ENCODE measurements at regions not wholly inside any gene's neighbourhood (a gene's known extent, or its start where the extent isn't known, plus 50 kb on each side); places are given as distances from the start of the nearest gene placed in this dataset.

DNA sequence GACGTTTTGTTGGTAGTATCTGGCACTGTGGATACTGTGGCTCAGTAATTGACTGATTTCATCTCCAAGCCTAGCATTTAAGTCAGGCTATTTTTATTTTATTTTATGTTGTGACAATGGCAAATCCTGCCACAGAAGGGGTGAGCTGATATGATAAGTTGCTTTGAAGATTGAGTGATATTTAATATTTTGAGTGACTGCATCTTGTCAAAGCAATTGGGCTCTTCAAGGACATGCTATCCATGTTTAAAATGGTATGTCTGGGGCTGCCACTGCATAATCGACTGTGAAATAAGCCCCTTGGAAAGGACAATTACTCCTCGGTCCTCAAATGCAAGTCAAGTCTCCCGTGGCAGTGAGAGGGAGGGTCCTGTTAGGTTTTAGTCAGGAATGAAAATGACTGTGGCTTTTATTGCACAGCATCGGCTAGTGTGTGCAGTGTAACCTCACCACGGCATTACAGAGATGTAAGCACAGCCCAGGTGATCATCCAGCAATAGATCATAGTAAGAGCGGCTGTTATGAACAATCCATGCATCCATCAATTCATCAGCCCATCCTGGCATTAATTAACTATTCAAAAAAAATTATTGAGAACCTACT is 178.2 kb downstream of the GBA3 start:
- no peak overlapping the region for H3K4me3 ChIP-seq
- no peak overlapping the region for H3K27ac ChIP-seq

DNA sequence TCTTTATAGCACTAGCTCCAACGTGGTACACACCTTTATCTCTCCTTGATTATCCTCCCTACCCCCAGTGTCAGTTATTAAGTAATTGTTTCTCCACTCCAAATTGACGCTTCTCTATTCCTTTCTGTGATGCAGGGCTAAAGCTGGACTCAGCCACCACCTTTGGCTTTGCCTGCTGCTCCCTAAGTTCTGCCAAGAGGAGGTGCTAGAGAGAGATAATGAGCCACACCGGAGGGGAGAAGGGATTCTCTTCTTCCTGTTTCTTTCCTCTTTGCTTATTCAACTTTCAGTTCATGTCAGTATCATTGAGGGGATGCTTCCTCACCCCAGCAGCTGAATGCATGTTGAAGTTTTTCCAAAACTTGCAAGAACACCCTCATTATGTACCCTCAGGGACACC is 176.5 kb downstream of the GBA3 start:
- H3K4me3 ChIP-seq: no peak overlapping the region
- H3K27ac ChIP-seq: no peak overlapping the region
